Tibial nerve (tissue), 4 donors: ENCODE measurements at regions not wholly inside any gene's neighbourhood (a gene's known extent, or its start where the extent isn't known, plus 50 kb on each side); places are given as distances from the start of the nearest gene placed in this dataset.

Experiments used
- DNase-seq, 2 donors: peaks; one replicate each; pipeline ENCODE4 v3.0.0-alpha.2; 2019; ENCODE audit warnings: low spot score in 2 of 2
- H3K27ac ChIP-seq, 4 donors: fragments of 200-600 bp; sonication (generic) in 3 of 4; one replicate each; pipeline ENCODE4 v1.5.1; 2017 to 2019; ENCODE audit warnings: mild to moderate bottlenecking in 1 of 4
- H3K27me3 ChIP-seq, 2 donors: fragments of 200-600 bp; sonication (generic) in 1 of 2; one replicate each; pipeline versions ENCODE4 v1.5.1 to v1.6.0; 2017 to 2019
- H3K36me3 ChIP-seq, 3 donors: fragments of 200-600 bp; sonication (generic); one replicate each; pipeline ENCODE4 v1.5.1; 2018 to 2019
- H3K4me1 ChIP-seq, 4 donors: fragments of 200-600 bp; sonication (generic) in 3 of 4; one replicate each; pipeline ENCODE4 v1.5.1; 2017 to 2019
- H3K4me3 ChIP-seq, 4 donors: fragments of 200-600 bp; sonication (generic) in 3 of 4; one replicate each; pipeline ENCODE4 v1.5.1; 2017 to 2019; ENCODE audit warnings: mild to moderate bottlenecking in 1 of 4, moderate library complexity in 1 of 4
- H3K9me3 ChIP-seq, 4 donors: fragments of 200-600 bp; sonication (generic) in 3 of 4; one replicate each; pipeline ENCODE4 v1.5.1; 2017 to 2019
- EP300 ChIP-seq, 2 donors: sonication (generic); formaldehyde crosslinking; IDR thresholded peaks; one replicate each; pipeline ENCODE4 v1.6.1; 2017; ENCODE audit warnings: antibody characterized with exemption in 2 of 2, mild to moderate bottlenecking in 1 of 2
- POLR2A ChIP-seq, 2 donors: fragments of 450-650 bp; IDR thresholded peaks; one replicate each; pipeline ENCODE4 v1.6.1; 2017; ENCODE audit warnings: antibody characterized with exemption in 2 of 2, mild to moderate bottlenecking in 2 of 2, moderate library complexity in 2 of 2
- WGBS, 2 donors: methylation state at CpG; one replicate each; pipeline ENCODE4 v1.1.5; 2018; 5-methylcytosine and 5-hydroxymethylcytosine counted together
- TF ChIP-seq, protein P1 (sequence below), 5 experiments: fragments of 200-600 bp in 3 of 5; fragments of 450-650 bp in 2 of 5; sonication (generic) in 3 of 5; IDR thresholded peaks; one replicate each; pipeline ENCODE4 v1.5.1; 2016 to 2019; ENCODE audit warnings: antibody characterized with exemption in 5 of 5, mild to moderate bottlenecking in 3 of 5, moderate library complexity in 2 of 5

- H3K9me3 ChIP-seq = no peaks in the 10 kb centered on the region
These were observed 400.0 kb upstream of the CDH2 start for GRCh38 chr18:28576941-28577340.

GRCh38 chr18:28575123-28575522, 398.2 kb upstream of the CDH2 start:
- Histone ChIP-seq H3K27me3 (no peaks in the 10 kb centered on the region), H3K4me1 (no peaks in the 10 kb centered on the region), H3K36me3 (no peaks in the 10 kb centered on the region), H3K9me3 (no peaks in the 10 kb centered on the region), H3K27ac (no peak overlapping the region), H3K4me3 (no peak overlapping the region)
- TF ChIP-seq EP300 (IDR thresholded peaks at IDR 0.05) (no peak), POLR2A (IDR thresholded peaks at IDR 0.05) (no peak)
- TF ChIP-seq, protein P1, sequence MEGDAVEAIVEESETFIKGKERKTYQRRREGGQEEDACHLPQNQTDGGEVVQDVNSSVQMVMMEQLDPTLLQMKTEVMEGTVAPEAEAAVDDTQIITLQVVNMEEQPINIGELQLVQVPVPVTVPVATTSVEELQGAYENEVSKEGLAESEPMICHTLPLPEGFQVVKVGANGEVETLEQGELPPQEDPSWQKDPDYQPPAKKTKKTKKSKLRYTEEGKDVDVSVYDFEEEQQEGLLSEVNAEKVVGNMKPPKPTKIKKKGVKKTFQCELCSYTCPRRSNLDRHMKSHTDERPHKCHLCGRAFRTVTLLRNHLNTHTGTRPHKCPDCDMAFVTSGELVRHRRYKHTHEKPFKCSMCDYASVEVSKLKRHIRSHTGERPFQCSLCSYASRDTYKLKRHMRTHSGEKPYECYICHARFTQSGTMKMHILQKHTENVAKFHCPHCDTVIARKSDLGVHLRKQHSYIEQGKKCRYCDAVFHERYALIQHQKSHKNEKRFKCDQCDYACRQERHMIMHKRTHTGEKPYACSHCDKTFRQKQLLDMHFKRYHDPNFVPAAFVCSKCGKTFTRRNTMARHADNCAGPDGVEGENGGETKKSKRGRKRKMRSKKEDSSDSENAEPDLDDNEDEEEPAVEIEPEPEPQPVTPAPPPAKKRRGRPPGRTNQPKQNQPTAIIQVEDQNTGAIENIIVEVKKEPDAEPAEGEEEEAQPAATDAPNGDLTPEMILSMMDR (IDR thresholded peaks at IDR 0.05) = no peak
- DNase-seq = no peak
- WGBS, 2 donors = 84% methylated on average over 3 of the region's 3 CpGs

More at GRCh38 chr18:28576941-28577340, 400.0 kb upstream of the CDH2 start:
- TF ChIP-seq, protein P1 (IDR thresholded peaks at IDR 0.05) = no peak
- TF ChIP-seq EP300 (IDR thresholded peaks at IDR 0.05) (no peak), POLR2A (IDR thresholded peaks at IDR 0.05) (no peak)
- 81 to 84% methylated on average over 3 of the region's 3 CpGs for WGBS, 2 donors
- peaks cover 0 to 3% (median 0%) of the 10 kb centered on the region in 4 donors for H3K4me1 ChIP-seq
- H3K27me3 ChIP-seq = no peaks in the 10 kb centered on the region
- no peak for DNase-seq
- H3K27ac ChIP-seq = no peak overlapping the region
- H3K4me3 ChIP-seq = no peak overlapping the region
- H3K36me3 ChIP-seq = no peaks in the 10 kb centered on the region

DNA sequence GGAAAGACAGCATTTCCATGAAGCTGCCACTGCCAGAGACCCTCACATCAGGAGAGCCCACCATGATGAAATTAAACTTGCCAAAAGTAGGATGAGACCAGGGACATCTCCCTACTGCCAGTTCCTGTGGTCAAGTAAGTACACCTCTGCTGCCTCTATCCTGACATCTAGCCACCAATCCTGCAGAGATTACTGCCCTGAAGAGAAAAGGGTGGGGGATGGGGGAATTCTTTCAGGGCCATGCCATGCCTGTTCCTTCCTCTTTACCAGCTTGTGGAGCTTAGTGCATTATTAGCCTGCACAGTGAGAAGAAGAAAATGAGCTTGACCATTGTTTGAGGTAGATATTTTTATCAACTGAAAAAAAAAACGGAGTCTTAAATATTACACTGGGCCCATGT, 397.2 kb upstream of the CDH2 start:
- no peaks in the 10 kb centered on the region for H3K4me1 ChIP-seq
- TF ChIP-seq EP300 (IDR thresholded peaks at IDR 0.05) (no peak), POLR2A (IDR thresholded peaks at IDR 0.05) (no peak)
- TF ChIP-seq, protein P1 (IDR thresholded peaks at IDR 0.05) = no peak
- H3K27me3 ChIP-seq = no peaks in the 10 kb centered on the region
- H3K36me3 ChIP-seq = no peaks in the 10 kb centered on the region
- no peak overlapping the region for H3K4me3 ChIP-seq
- WGBS, 2 donors = 77 to 83% methylated on average over 1 of the region's 1 CpG
- H3K27ac ChIP-seq = no peak overlapping the region
- DNase-seq = no peak
- no peaks in the 10 kb centered on the region for H3K9me3 ChIP-seq

GRCh38 chr18:28571929-28572328, 395.0 kb upstream of the CDH2 start:
- Histone ChIP-seq H3K4me1 (no peaks in the 10 kb centered on the region), H3K27ac (no peak overlapping the region), H3K9me3 (no peaks in the 10 kb centered on the region), H3K4me3 (no peak overlapping the region), H3K36me3 (no peaks in the 10 kb centered on the region), H3K27me3 (no peaks in the 10 kb centered on the region)
- TF ChIP-seq POLR2A (IDR thresholded peaks at IDR 0.05) (no peak), EP300 (IDR thresholded peaks at IDR 0.05) (no peak)
- TF ChIP-seq, protein P1 (IDR thresholded peaks at IDR 0.05) = no peak
- DNase-seq = no peak
- WGBS, 2 donors = 74 to 92% methylated on average over 2 of the region's 2 CpGs

DNA sequence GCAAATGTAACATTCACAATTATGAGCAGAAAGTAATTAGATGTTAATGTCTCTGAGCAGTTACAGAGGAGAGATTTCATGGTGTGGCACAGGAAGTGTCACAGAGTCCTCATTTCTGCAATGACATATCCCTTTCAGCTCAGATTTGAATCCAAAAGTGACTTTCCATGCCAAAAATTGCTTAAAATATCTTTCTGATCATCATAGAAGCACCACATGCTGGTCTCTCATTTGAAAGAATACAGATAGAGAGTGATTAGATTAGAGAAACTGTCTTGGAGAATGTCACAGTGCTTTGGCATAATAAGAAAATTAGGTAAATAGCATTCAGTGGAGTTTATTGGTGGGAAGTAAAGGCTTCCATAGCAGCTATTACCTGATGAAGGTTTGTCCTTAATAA, 383.4 kb upstream of the CDH2 start:
- DNase-seq = no peak
- Histone ChIP-seq H3K9me3 (no peaks in the 10 kb centered on the region), H3K27me3 (no peaks in the 10 kb centered on the region), H3K36me3 (no peaks in the 10 kb centered on the region), H3K27ac (no peak overlapping the region), H3K4me3 (no peak overlapping the region), H3K4me1 (no peaks in the 10 kb centered on the region)
- TF ChIP-seq EP300 (IDR thresholded peaks at IDR 0.05) = no peak
- TF ChIP-seq, protein P1 (IDR thresholded peaks at IDR 0.05) = no peak
- no peak for TF ChIP-seq POLR2A (IDR thresholded peaks at IDR 0.05)
